ENCODE measurements at regions not wholly inside any gene's neighbourhood (a gene's known extent, or its start where the extent isn't known, plus 50 kb on each side); places are given as distances from the start of the nearest gene placed in this dataset.

DNA sequence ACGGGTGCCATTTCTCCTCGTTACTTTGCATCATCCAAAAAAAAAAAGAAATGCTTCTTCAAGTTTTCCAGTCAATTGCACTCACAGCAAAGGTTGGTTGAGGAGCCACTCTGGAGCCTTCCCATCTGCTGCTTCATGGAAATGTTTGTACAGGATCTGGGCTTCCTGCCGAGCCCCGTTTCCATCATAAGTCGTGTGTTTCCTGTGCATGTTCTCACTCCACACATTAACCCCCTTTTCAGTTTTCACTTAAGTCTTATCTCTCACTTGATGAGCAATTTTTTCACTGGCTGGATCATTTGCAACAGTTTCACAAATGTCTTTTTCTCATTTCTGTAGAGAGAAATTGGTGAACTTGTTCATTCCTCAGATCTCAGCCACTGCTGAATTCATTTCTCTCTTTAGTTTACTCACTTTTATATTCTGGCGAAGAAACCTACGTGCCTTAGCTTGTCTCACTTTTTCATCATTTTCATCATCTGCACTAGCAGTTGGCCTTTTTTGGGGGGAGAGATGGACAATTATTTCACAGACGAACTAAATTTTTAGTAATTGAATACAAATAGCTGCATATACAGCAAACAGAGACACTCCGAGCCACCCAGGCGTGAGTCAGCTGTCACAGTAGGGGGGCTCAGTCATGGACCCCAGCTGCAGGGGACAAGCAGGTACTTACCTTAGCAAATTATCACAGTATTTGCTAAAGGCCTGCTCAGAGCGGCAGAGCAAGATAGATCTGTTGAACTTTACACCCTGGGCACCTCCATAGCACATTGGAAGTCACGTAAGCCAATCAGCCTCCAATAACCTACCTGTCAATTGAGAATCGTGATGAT is 750.8 kb upstream of the ID2 start:
- no peaks in the 10 kb centered on the region for H3K27me3 ChIP-seq
- WGBS = 57% methylated on average over 13 of the region's 13 CpGs
- no peaks in the 10 kb centered on the region for H3K9me3 ChIP-seq
- H3K27ac ChIP-seq (replicated peaks in 1 of 4) = peak overlapping the region in 2 of 4 donors; percentile 16 to 30
- H3K4me3 ChIP-seq = no peak overlapping the region
- peak; percentile 91 for DNase-seq (ENCODE audit: extremely low spot score)
- peaks cover 0 to 6% (median 0%) of the 10 kb centered on the region in 4 donors for H3K4me1 ChIP-seq
- intact Hi-C loops (cut with DNase I) = no loop called here
- TF ChIP-seq POLR2AphosphoS5 (IDR thresholded peaks at IDR 0.05) (peak in 1 of 2 donors; percentile 30), EP300 (IDR thresholded peaks at IDR 0.05) (no peak), POLR2A (IDR thresholded peaks at IDR 0.05; ENCODE audit: low read depth) (no peak)
- TF ChIP-seq, protein P1, sequence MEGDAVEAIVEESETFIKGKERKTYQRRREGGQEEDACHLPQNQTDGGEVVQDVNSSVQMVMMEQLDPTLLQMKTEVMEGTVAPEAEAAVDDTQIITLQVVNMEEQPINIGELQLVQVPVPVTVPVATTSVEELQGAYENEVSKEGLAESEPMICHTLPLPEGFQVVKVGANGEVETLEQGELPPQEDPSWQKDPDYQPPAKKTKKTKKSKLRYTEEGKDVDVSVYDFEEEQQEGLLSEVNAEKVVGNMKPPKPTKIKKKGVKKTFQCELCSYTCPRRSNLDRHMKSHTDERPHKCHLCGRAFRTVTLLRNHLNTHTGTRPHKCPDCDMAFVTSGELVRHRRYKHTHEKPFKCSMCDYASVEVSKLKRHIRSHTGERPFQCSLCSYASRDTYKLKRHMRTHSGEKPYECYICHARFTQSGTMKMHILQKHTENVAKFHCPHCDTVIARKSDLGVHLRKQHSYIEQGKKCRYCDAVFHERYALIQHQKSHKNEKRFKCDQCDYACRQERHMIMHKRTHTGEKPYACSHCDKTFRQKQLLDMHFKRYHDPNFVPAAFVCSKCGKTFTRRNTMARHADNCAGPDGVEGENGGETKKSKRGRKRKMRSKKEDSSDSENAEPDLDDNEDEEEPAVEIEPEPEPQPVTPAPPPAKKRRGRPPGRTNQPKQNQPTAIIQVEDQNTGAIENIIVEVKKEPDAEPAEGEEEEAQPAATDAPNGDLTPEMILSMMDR (IDR thresholded peaks at IDR 0.05) = no peak
- H3K36me3 ChIP-seq = no peaks in the 10 kb centered on the region

DNA sequence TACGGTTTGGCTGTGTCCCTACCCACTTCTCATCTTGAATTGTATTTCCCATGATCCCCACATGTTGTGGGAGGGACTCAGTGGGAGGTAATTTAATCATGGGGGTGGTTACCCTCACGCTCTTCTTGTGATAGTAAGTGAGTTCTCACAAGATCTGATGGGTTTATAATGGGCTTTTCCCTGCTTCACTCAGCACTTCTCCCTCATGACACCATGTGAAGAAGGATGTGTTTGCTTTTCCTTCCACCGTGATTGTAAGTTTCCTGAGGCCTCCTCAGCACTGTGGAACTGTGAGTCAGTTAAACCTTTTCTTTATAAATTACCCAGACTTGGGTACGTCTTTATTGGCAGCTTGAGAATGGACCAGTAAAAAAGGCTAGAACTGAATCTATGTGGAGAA is 750.0 kb upstream of the ID2 start:
- H3K36me3 ChIP-seq = no peaks in the 10 kb centered on the region
- no peaks in the 10 kb centered on the region for H3K27me3 ChIP-seq
- no peak overlapping the region for H3K27ac ChIP-seq (replicated peaks in 1 of 4)
- intact Hi-C loops (cut with DNase I) = no loop called here
- peaks cover 0 to 6% (median 0%) of the 10 kb centered on the region in 4 donors for H3K4me1 ChIP-seq
- H3K4me3 ChIP-seq = no peak overlapping the region
- 78% methylated on average over 4 of the region's 4 CpGs for WGBS
- H3K9me3 ChIP-seq = no peaks in the 10 kb centered on the region
- DNase-seq (ENCODE audit: extremely low spot score) = peak; percentile 31
- TF ChIP-seq POLR2AphosphoS5 (IDR thresholded peaks at IDR 0.05) (no peak), EP300 (IDR thresholded peaks at IDR 0.05) (no peak), POLR2A (IDR thresholded peaks at IDR 0.05; ENCODE audit: low read depth) (no peak)
- TF ChIP-seq, protein P1 (IDR thresholded peaks at IDR 0.05) = no peak

DNA sequence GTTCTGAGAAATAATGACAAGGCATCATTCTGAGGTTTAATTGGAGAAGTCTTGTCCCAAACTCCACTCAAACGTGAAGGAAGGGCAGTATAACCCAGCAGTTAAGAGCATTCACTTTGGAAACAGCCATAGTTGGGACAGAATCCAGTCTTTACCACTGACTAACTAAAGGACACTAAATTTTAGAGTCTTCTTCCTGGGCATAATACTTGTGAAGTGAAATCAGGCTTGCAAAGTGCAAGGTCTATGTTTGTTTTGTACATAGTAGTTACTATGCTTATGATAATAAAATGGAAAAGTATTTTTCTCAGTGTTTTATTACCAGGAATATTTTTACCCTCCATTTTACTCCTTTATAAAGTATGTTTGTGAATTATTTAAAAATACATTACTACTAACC is 748.2 kb upstream of the ID2 start:
- WGBS = 84% methylated on average over 1 of the region's 1 CpG
- TF ChIP-seq POLR2A (IDR thresholded peaks at IDR 0.05; ENCODE audit: low read depth) (no peak), EP300 (IDR thresholded peaks at IDR 0.05) (no peak), POLR2AphosphoS5 (IDR thresholded peaks at IDR 0.05) (no peak)
- TF ChIP-seq, protein P1 (IDR thresholded peaks at IDR 0.05) = no peak
- no peak for DNase-seq (ENCODE audit: extremely low spot score)
- H3K27me3 ChIP-seq = no peaks in the 10 kb centered on the region
- intact Hi-C loops (cut with DNase I) = no loop called here
- no peak overlapping the region for H3K27ac ChIP-seq (replicated peaks in 1 of 4)
- peaks cover 0 to 6% (median 0%) of the 10 kb centered on the region in 4 donors for H3K4me1 ChIP-seq
- no peaks in the 10 kb centered on the region for H3K9me3 ChIP-seq
- no peaks in the 10 kb centered on the region for H3K36me3 ChIP-seq
- no peak overlapping the region for H3K4me3 ChIP-seq

DNA sequence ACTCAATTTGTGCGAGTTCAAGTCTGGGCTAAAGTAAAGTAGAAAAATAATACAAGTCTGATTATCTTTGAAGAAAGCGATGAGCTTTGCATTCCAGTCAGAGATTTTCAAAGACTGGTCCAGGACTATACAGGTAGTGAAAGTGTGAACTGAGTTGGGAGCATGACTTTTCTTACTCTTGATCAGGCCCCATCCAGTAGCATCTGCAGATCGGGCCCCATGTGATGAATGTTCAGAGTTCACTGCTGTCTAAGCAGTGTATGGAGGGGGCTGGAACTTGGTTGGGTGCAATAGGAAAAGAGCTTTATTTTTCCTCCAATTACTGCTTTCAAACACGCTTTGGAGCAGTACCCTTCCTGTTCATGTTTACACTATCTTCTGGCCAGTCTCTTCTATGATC is 747.4 kb upstream of the ID2 start:
- no peak for TF ChIP-seq POLR2AphosphoS5 (IDR thresholded peaks at IDR 0.05)
- TF ChIP-seq, protein P1 (IDR thresholded peaks at IDR 0.05) = no peak
- no peak for TF ChIP-seq POLR2A (IDR thresholded peaks at IDR 0.05; ENCODE audit: low read depth)
- TF ChIP-seq EP300 (IDR thresholded peaks at IDR 0.05) = no peak
- intact Hi-C loops (cut with DNase I) = no loop called here
- H3K4me1 ChIP-seq = peaks cover 0 to 6% (median 0%) of the 10 kb centered on the region in 4 donors
- 97% methylated on average over 4 of the region's 4 CpGs for WGBS
- H3K27ac ChIP-seq (replicated peaks in 1 of 4) = no peak overlapping the region
- DNase-seq (ENCODE audit: extremely low spot score) = peak; percentile 29
- H3K36me3 ChIP-seq = no peaks in the 10 kb centered on the region
- no peak overlapping the region for H3K4me3 ChIP-seq
- H3K27me3 ChIP-seq = no peaks in the 10 kb centered on the region
- no peaks in the 10 kb centered on the region for H3K9me3 ChIP-seq

Data from esophagus muscularis mucosa (tissue), 4 donors.